NOMO-1 treated with dmso at 0.1 percent for 144 hours (cell line): ENCODE measurements at regions not wholly inside any gene's neighbourhood (a gene's known extent, or its start where the extent isn't known, plus 50 kb on each side); places are given as distances from the start of the nearest gene placed in this dataset.

ENCODE experiments used
- DNase-seq: peaks from one replicate; lab custom pipeline; 2025; ENCODE audit not compliant: unreplicated experiment; lab: John Stamatoyannopoulos, UW

DNA sequence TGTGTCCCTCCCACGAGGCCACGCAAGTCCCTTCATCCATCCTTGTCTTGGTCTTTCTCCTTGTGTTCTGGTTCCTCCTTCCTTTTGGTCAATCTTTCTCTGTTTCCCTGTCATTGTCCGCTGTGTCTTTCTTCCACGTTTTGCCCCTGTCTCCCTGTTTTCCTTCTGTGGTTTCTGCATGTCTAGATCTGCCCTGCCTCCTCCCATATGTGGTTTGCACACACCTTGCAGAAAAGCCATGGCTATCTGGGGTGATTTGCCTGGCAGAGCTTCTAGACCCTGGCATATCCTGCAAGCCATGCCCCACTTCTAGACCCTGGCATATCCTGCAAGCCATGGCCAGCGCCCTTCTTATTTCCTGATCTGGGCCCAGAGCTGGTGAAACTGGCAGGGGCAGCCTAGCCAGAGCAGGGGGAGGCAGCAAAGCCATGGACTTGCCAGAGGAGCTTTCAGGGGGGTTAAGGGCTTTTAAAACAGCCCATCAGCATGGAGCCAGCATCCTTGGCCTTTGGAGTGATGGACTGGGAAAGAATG lies 131.6 kb upstream of the NECTIN1 start:
- no peak for DNase-seq

DNA sequence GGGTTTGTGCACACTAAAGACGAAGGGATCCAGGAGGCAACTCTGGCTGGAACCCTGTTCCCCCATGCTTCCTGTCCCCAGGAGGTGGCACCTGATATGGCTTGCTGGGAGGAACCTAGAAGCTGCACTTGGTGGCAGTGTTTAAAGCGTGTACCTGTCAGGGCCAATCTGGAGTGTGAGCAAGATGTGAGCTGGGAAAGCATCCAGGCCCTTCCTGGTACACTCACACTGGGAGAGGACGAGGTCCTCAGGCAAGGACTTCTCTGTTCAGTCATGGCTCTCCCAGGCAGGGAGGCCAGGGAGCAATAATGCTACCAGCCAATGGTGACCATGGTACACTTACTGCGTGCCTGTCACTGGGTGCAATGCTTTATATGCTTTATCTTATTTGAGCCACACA lies 130.7 kb upstream of the NECTIN1 start:
- DNase-seq: no peak

DNA sequence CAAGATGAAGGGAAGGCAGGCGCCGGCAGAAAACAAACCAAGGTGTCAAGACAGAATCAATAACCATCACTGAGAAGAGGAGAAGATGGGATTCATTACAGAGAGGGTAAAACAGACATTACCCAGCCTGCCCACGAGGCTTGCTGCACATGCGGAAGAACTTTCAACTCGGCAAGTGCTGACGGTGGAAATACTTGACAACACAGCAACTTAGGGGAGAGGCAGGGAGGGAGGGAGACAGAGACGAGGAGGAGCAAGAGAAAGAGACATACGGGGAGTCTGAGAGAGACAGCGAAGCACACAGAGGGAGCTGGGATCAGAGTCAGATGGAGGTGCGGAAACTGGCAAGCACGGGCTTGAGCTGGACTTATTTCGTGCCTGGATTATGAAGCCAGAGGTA lies 129.3 kb upstream of the NECTIN1 start:
- no peak for DNase-seq

DNA sequence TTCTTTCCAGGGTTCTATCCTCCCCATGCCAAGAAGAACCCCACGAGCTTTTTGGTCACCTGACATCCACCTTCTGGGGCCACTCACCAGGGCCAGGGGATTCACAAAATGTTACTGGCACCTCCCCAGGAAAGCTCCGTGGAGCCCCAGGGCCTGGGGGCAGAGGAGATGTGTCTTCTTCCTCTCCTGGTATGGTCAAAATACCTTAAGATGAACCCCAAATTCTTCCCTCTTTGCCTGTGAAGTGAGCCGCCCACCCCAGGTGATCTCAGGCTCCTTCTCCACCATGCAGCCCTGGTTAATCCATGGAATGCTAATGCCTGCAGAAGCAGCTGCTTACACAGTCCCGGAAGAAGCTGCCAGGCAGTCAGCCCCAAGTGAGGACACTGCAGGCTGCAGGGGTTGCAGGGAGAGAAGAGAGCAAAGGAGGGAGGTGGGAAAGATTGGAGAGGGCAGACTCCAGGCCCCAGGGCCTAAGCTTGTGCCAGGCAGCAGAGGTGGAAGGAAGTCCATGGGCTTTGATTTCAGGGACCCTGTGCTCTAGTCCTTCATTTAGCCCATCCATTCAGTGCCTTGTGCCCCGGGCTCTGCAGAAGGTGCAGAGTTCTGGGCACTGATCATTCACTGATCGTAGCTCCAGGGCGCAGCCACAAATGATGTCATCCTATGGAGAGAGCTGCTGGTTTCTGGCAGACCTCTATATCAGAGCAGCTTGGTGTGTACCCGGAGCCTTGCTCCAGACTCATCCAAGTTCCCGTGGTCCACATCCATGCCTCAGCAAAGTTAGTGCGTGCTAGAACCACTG lies 127.9 kb upstream of the NECTIN1 start:
- DNase-seq: no peak

DNA sequence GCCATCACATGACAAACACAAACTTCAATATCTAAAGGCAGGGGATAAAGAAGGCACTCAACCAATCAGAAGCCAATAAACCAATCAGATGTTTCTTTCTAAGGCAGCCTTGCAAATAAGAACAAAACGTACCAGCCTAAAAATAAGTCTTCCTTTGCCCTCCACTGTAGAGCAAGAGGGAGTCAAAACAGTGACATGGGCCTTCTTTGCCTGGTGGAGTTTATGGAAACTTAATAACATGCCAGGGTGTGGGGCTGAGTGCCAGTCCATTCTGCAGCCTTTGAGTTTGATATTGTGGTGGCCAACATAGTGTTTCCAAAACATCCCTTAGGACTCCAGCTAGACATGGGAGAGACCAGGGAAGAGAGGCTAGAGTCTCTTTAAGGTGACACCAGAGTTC lies 126.1 kb upstream of the NECTIN1 start:
- DNase-seq: no peak

DNA sequence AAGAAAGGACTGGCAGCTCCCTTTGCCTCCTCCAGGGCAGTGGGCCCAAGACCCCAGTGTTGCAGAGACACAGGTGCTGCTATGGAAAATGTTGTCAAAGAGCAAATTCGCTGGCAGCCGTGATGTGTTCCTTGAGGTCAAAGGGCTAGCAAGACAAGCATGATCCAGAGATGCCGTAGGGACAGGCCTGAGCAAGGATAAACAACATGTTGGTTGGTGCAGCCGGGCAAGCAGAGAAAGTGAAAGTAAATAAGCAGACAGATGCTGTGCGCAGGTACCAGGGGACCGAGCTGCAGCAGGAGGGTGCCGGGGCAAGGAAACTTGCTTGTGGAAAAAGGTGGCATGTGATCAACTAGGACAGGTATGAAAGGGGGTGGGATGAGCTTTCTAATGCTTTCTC lies 125.5 kb upstream of the NECTIN1 start:
- DNase-seq: no peak

DNA sequence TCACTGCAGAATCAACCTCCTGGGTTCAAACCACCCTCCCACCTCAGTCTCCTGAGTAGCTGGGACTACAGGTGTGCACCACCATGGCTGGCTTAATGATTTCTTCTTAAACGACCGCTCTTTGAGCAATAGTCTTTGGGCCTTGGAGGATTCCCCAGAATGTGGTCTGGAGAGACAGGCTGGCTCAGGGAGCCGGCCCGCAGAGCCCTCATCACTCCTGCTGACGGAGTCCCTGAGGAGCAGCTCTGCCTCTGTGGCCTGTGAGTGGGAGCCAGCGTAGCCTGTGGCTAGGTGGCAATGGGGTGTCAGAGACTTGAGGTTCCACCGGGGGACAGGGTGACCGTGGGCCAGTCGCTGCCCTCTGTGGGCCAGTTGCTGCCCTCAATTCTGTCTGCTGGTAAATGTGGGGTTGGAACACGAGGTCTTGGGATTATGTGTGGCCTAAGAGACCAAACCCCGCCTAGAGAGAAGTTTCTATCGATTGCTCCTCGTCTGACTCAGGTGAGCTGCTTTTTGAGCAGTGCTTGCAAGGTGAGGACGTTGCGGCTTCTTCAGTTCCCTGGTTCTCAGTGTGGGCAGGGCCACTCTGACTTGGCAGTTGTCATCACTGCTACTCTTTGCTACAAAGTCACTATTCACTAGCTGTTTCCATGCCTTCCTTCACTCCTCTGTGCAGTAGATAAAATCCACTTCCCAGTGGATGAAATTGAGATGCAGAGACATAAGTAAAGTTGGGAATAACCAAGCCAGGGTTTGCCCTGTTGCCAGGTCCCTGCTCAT lies 124.8 kb upstream of the NECTIN1 start:
- no peak for DNase-seq

DNA sequence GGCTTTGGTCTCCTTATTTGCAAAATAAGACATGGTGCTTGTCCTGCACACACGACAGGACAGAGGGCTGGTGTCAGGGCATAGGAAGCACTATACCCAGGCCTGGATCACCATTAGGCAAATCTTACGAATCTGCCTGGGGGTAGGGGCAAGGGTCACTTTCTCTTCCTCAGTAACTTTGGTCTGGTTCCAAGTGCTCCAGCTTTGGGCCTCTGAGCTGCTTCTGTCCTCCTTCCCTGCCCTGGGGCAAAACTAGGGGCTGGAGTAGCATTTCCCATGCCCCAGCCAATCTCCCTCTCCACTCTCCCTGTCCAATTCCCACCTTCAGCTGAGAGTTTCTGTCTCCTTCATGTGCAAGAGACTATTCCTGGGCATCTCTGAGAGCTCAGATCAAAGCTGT lies 123.7 kb upstream of the NECTIN1 start:
- DNase-seq: no peak

DNA sequence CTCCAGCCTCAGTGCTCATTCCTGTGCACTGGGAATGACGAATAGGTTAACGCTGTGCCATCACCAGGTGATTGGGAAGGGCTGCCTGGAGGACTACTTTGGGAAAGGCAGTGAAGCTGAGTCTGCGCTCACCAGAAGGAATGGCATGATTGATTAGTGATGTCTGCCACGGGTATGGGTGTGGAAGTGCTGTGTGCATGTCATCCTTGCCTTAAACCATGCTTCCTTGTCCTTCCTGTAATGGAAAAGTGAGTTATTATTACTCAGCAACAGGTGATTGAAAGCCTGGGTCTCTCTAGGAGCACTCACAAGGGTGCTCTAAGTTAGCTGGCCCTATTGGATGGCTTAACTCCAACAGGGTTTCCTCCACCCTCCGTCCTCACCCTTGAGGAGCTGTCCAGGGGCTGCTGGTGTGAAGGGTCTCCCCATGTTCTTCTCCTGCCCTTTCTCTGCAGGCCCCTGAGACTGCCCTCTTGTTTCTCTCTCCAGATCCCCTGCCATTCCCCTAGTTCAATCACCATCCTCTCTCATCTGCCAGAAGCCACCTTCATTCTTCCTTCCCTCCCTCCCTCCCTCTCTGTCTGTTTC lies 121.9 kb upstream of the NECTIN1 start:
- no peak for DNase-seq

DNA sequence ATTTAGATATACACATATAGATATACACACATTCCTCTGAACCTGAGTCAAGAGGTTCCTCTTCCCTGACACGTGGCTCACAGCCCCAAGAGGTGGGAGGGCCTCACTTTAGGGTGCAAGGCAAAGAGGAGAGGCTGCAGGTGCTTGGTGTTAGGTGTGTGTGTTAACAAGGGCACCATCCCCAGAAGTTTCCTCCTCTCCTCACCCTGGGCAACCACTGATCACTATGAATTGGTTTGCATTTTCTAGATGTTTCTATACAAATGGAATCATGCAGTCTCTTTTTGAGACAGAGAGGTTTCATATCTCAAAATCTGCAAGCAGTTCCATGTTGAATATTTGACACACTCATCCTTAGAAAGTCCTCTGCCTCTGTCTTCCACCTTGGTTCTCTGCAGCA lies 120.9 kb upstream of the NECTIN1 start:
- no peak for DNase-seq

DNA sequence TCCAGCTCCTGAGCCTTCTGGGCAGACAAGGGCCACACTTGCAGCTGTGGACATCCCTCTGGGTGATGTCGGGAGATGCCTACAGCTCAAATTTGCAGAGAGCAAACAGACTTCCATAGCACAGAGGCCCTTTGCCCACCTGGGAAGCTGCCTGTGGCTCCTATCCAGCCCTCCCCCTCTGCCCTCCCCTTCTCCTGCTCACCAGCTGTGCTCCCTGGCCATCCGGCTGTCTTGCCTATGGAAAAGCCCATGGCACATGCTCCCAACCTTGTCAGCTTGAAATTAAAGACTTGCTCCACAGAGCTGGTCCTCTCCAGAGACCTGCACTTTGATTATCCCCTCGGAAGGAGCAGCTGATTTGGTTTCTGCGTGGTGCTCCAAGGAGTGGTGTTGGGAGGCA lies 118.9 kb upstream of the NECTIN1 start:
- no peak for DNase-seq

DNA sequence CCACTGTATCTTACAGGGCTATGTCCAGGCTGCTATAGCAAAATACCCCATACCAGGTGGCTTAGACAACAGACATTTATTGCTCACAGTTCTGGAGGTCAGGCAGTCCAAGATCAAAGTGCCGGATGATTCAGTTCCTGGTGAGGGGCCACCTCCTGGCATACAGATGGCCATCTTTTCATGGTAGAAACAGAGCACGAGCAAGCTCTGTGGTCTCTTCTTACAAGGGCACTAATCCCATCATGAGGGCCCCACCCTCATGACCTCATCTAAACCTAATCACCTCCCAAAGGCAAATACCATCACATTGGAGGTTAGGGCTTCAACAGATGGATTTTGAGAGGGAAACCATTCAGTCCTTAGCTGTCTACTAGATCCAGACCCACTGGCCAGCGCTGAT lies 117.4 kb upstream of the NECTIN1 start:
- no peak for DNase-seq

DNA sequence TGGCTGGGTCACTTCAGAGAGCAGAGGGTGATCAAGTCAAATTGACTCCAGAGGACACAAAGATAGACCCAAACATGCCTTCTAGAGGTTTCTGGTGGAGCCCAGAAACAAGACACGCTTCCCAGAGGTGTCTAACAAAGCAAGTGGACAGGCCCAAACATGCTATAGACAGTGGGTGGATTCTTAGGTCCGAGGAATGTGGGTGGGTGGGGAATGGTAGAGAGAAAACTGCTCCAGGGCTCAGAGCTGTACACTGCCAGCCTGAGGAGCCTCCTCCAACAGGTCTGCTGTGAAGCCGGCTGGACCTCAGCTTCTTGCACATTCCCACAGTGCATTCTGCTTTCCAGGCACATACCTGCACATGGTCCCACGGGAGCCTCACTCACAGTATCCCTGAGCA lies 116.8 kb upstream of the NECTIN1 start:
- DNase-seq: no peak

DNA sequence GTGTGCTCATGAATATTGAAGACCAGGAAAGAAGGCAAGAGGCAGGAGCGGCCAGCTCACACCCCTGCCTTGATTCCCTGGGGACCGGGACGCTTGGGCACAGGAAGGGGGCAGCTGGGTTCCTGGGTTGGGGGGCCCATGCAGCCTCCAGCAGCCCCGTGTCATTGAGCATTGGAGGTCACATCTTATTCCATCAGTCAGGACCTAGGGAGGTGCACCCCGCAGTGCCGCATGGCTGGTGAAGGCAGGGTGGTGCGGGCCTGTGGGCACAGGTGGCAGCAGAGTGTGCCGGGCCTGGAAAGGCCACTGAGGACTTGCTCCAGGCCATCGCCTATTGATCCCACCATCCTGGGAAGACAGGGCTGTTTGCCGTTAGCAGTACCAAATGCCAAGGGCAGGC lies 116.3 kb upstream of the NECTIN1 start:
- no peak for DNase-seq

DNA sequence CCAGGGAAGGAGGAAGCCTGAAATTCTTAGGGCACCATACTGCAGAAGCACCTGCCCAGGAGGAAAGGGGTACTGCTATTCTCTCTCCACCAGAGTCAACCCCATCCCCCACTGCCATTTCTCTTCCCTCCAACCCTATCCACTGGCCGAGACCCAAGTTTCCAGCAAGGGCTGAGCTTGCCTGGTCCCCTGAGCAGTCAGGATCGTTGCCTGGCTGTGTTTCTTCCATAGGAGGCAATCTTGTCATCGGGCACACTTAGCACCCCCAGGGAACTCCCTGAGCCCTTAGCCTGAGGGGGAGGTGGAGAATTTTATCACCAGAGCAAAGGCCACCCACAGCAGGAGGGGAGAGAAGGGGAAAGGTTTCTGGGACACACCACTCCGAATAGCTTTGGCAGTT lies 115.8 kb upstream of the NECTIN1 start:
- DNase-seq: no peak

DNA sequence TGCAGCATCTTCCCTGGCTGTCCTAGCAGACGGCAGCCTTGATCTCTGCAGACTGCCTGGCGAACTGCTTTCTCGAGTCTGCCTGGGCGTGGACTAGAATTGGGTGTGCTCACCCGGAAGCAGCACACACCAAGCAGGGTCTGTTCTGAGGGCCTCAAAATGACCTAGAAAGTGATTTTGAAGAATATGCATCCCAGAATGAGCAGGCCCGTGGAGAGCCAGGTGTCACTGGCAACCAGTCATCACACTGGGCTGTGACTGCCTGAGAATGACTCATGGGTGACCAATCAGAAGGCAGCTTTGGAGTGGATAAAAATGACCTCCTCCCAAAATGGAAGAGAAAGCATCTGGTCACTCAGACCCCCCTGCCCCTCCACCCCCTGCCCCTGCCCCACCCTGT lies 114.9 kb upstream of the NECTIN1 start:
- DNase-seq: no peak

DNA sequence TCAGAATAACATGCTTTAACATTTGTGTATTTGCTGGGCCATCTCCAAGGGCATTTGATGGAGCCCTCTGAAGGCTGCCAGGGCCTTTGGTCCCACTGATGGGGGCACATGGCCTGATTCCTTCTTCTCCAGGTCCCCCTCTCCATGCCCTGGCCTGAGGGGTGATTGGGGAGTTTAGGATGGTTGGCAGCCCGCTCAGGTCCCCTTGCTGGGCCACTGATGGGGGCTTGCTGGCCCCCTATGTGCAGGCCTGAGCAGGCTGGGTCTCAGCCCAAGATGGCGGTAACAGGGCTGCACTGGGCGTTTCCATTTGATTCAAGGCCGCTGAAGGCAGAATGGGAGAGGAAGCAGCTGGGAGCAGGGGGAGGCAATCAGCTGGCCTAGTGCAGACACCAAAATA lies 113.7 kb upstream of the NECTIN1 start:
- DNase-seq: no peak

DNA sequence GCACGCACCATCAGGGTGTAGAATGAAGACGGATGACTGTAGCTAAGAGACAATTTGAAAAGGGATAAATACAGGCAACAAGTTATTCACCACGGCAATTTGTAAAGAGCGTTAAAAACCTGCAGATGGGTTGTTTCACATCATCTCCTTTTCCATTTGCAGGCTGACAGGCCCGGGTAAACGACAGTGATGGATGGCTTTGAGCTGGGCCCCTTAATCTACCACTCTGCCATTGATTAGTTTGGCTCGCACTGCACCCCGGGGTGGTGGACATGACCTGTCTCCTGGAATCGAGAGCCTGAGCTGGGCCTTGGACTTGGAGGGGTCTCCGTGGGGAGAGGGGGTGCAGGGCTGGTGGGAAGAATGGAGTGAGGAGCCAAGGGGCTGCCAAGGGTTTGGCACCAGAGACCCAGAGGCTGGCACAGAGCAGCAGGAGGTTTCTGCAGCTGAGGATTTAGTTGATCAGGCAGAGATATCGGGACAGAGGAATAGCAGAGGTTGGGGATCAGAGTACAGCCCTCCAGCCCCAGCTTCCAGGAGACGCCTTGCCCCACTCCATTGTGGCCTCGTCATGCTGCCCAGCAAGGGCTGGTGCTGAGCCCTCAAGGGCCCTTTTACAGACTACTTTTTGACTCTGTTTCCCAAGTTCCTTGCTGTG lies 110.6 kb upstream of the NECTIN1 start:
- no peak for DNase-seq

DNA sequence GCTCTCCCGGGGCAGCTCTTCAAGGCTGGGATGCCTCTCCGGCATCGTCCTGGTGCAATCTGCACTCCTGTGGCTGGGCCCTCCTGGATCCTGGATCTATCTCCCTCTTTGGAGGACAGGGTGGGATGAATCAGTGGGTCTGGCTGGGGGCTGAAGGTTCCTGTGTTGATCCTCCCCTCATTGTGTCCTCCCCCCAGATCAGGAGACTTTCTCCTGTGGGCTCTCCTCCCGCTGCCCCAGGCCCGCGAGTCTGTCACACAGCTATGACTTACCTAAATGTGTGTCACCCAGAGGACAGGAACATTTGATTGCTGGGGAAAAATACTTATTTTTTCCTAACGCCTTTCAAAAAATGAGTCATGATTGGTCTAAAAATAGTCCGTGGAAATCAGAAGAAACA lies 106.8 kb upstream of the NECTIN1 start:
- DNase-seq: no peak

DNA sequence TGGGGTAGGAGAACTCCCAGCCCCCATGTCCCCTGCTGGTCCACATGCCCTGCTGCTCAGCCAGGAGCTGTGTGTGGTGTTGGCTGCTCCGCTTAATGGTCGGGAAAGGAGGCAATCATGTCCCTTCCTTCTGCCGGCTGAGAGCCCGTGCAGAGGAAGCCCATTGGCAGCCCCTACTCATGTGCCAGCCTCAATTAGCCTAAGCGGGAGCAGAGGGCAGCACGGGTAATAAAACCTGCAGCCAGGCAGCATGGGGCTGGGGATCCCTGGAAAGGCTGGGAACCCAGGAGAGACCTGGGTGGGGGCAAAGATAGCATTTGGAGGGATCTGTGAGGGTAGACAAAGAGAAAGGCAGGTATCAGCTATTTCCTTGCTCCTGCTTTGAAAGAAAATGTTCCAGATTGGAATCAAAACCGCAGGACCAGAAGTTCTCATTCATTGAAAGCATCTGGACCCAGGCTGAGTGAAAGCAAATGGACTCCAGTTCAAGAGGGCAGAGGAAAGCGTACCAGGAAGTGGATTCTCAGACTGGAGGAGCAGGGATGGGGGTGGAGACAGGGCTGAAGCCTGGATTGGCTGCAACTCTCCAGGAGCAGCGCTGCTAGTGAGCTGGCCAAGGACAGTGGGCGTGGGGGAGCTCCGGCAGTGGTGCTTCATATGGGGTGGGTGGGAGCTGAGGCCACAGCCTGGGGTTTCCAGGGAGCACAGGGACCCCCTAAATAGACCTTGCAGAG lies 103.4 kb upstream of the NECTIN1 start:
- DNase-seq: no peak

DNA sequence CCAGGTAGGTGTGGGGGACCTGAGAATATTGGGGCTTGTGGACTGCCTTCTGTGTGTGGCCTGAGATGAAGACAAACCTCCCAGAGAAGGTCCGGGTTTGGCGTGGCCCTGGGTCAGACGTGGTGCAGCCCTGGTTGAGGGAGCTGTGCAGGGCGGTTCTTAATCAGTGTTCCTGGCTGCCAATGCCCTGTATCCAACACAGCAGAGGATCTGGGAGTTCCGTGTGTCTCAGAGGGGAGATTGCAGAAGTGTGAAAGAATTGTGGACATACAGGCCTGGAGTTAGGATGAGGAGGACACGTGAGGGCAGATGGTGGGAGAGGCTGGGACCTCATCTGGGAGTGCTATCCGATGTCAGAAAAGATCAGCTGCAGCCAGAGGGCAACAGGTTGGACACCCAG lies 102.0 kb upstream of the NECTIN1 start:
- DNase-seq: no peak
